ENCODE measurements at regions not wholly inside any gene's neighbourhood (a gene's known extent, or its start where the extent isn't known, plus 50 kb on each side); places are given as distances from the start of the nearest gene placed in this dataset.

DNA sequence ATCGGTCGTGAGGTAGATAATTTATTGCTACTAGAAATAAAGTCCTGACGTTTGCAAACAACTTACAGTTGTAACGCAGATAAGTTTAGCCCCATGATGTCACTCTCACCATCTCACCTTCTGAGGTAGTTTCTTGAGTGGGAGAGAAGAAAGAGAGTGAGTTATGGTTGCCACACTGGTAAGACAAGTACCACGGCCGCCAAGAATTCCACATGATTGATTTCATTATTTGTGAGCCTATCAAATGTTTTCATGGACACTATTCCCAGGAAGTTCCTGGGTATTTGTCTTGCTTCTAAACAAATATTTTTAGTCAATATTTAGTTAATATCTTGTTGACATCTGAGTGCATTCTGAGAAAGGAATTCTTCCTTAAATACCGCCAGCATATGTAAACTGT, 339.4 kb upstream of the KIAA1217 start:
- TF ChIP-seq, protein P1, sequence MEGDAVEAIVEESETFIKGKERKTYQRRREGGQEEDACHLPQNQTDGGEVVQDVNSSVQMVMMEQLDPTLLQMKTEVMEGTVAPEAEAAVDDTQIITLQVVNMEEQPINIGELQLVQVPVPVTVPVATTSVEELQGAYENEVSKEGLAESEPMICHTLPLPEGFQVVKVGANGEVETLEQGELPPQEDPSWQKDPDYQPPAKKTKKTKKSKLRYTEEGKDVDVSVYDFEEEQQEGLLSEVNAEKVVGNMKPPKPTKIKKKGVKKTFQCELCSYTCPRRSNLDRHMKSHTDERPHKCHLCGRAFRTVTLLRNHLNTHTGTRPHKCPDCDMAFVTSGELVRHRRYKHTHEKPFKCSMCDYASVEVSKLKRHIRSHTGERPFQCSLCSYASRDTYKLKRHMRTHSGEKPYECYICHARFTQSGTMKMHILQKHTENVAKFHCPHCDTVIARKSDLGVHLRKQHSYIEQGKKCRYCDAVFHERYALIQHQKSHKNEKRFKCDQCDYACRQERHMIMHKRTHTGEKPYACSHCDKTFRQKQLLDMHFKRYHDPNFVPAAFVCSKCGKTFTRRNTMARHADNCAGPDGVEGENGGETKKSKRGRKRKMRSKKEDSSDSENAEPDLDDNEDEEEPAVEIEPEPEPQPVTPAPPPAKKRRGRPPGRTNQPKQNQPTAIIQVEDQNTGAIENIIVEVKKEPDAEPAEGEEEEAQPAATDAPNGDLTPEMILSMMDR (conservative IDR thresholded peaks at IDR 0.05), result no peak
- TF ChIP-seq EZH2 (IDR thresholded peaks at IDR 0.05; ENCODE audit: low read depth), result no peak
